IMR-90 (cell line): ENCODE measurements at regions not wholly inside any gene's neighbourhood (a gene's known extent, or its start where the extent isn't known, plus 50 kb on each side); places are given as distances from the start of the nearest gene placed in this dataset.
"Not testable (repeated sequence)": the region's sequence is repeated elsewhere in the genome, so short reads cannot be mapped to it uniquely, and the experiment has no call there.

ENCODE experiments used
- ATAC-seq: fragments of 200-7000 bp; cut with Tn5 transposase; 2 replicates; pipeline ENCODE4 v1.9.1; 2020; ENCODE audit warnings: low read depth, mild to moderate bottlenecking, moderate library complexity
- BruUV-seq: library from RNA; stranded (reverse); fragments of 400-500 nt; replicated peaks from 2 replicates; lab custom pipeline; 2021; lab: Mats Ljungman, UMichigan
- CTCF ChIA-PET: fragments of 300-600 bp; formaldehyde crosslinking; extraction: SDS; loops from one replicate; lab custom pipeline; 2021; ENCODE audit warnings: antibody characterized with exemption; lab: Yijun Ruan, JAX
- POLR2A ChIA-PET: fragments of 300-600 bp; sonication (Branson Sonifier 250); formaldehyde crosslinking; loops from one replicate; lab custom pipeline; 2022; ENCODE audit warnings: antibody characterized with exemption; ENCODE audit not compliant: unreplicated experiment; lab: Charles Lee
- DNase-seq: peaks from one replicate; pipeline ENCODE4 v3.0.0; 2013
- H2AFZ ChIP-seq: replicated peaks from 2 replicates; pipeline ENCODE3; 2013; ENCODE audit warnings: low read length, mild to moderate bottlenecking; ENCODE audit not compliant: poor library complexity
- H2AK5ac ChIP-seq: 2 replicates; pipeline ENCODE4 v1.6.1; 2013; ENCODE audit warnings: low read depth, low read length, inconsistent platforms
- H2AK9ac ChIP-seq: replicated peaks from 2 replicates; pipeline ENCODE3; 2013; ENCODE audit warnings: mild to moderate bottlenecking, low read depth, low read length, moderate library complexity; ENCODE audit not compliant: poor library complexity
- H2BK120ac ChIP-seq: 2 replicates; pipeline ENCODE4 v1.6.1; 2013; ENCODE audit warnings: low read depth, low read length, inconsistent platforms
- H2BK15ac ChIP-seq: 3 replicates; pipeline ENCODE4 v1.6.1; 2013; ENCODE audit warnings: low read depth, low read length, inconsistent platforms
- H2BK20ac ChIP-seq: 2 replicates; pipeline ENCODE4 v1.6.1; 2013; ENCODE audit warnings: low read depth, mild to moderate bottlenecking, inconsistent platforms, low read length, moderate library complexity
- H2BK5ac ChIP-seq: 2 replicates; pipeline ENCODE4 v1.6.1; 2013; ENCODE audit warnings: mild to moderate bottlenecking, low read depth, low read length, inconsistent platforms; ENCODE audit not compliant: poor library complexity, severe bottlenecking
- H3K14ac ChIP-seq: replicated peaks from 2 replicates; pipeline ENCODE4 v1.6.1; 2013; ENCODE audit warnings: low read depth, low read length, inconsistent platforms
- H3K18ac ChIP-seq: 2 replicates; pipeline ENCODE4 v1.6.1; 2013; ENCODE audit warnings: low read depth, low read length, control low read depth
- H3K23ac ChIP-seq: 2 replicates; pipeline ENCODE4 v1.6.1; 2013; ENCODE audit warnings: low read depth, low read length, inconsistent platforms
- H3K27ac ChIP-seq: 2 replicates; pipeline ENCODE4 v1.5.1; 2013; ENCODE audit warnings: mild to moderate bottlenecking, control low read depth, low read length; ENCODE audit not compliant: insufficient read depth
- H3K27me3 ChIP-seq: 2 replicates; pipeline ENCODE4 v1.6.1; 2013; ENCODE audit warnings: low read length; ENCODE audit not compliant: control insufficient read depth, insufficient read depth
- H3K36me3 ChIP-seq: 2 replicates; pipeline ENCODE4 v1.6.1; 2013; ENCODE audit warnings: low read length, mixed read lengths; ENCODE audit not compliant: control insufficient read depth, insufficient read depth
- H3K4ac ChIP-seq: 2 replicates; pipeline ENCODE4 v1.6.1; 2013; ENCODE audit warnings: low read depth, low read length, inconsistent platforms
- H3K4me1 ChIP-seq: 2 replicates; pipeline ENCODE4 v1.6.1; 2013; ENCODE audit warnings: low read length, mixed read lengths; ENCODE audit not compliant: control insufficient read depth, insufficient read depth
- H3K4me2 ChIP-seq: 2 replicates; pipeline ENCODE4 v1.6.1; 2013; ENCODE audit warnings: low read depth, mild to moderate bottlenecking, control low read depth, low read length, moderate library complexity
- H3K4me3 ChIP-seq: 2 replicates; pipeline ENCODE4 v1.5.1; 2013; ENCODE audit warnings: low read depth, mild to moderate bottlenecking, control low read depth, low read length, moderate library complexity; ENCODE audit not compliant: insufficient read depth
- H3K56ac ChIP-seq: 2 replicates; pipeline ENCODE4 v1.6.1; 2013; ENCODE audit warnings: low read length, inconsistent platforms; ENCODE audit not compliant: insufficient read depth; ENCODE audit errors: extremely low read depth
- H3K79me1 ChIP-seq, 2 experiments: 2 replicates each; pipeline ENCODE4 v1.6.1; 2013; ENCODE audit warnings: low read length in 2 of 2, inconsistent platforms in 1 of 2, low read depth in 1 of 2
- H3K9ac ChIP-seq: 2 replicates; pipeline ENCODE4 v1.6.1; 2013; ENCODE audit warnings: low read depth, low read length, control low read depth
- H3K9me1 ChIP-seq: 2 replicates; pipeline ENCODE4 v1.6.1; 2013; ENCODE audit warnings: low read length, inconsistent platforms; ENCODE audit not compliant: insufficient read depth
- H3K9me3 ChIP-seq: 2 replicates; pipeline ENCODE4 v1.6.1; 2013; ENCODE audit warnings: low read length; ENCODE audit not compliant: control insufficient read depth, insufficient read depth
- H4K20me1 ChIP-seq: 2 replicates; pipeline ENCODE4 v1.6.1; 2013; ENCODE audit warnings: low read length, inconsistent platforms; ENCODE audit not compliant: insufficient read depth
- H4K5ac ChIP-seq: 2 replicates; pipeline ENCODE4 v1.6.1; 2013; ENCODE audit warnings: mild to moderate bottlenecking, low read depth, low read length, control low read depth
- H4K8ac ChIP-seq, 2 experiments: 2 replicates each; pipeline ENCODE4 v1.6.1; 2013; ENCODE audit warnings: low read depth in 2 of 2, low read length in 2 of 2, control low read depth in 1 of 2, inconsistent platforms in 1 of 2
- H4K91ac ChIP-seq: 2 replicates; pipeline ENCODE4 v1.6.1; 2013; ENCODE audit warnings: low read depth, low read length, inconsistent platforms; ENCODE audit not compliant: insufficient read depth
- WGBS, 2 experiments: methylation state at CpG; one replicate each; pipeline versions ENCODE4 v1.1.5 to v1.1.7; 2013; ENCODE audit warnings: missing lambda C conversion rate in 2 of 2; ENCODE audit not compliant: insufficient read length in 1 of 2; ENCODE audit errors: extremely low coverage in 2 of 2; 5-methylcytosine and 5-hydroxymethylcytosine counted together
- dilution Hi-C: fragments of 300-500 bp; cut with HindIII; formaldehyde crosslinking; loops from one replicate; pipeline ENCODE4 v1.14.3; 2018; ENCODE audit warnings: low sequenced_read_pairs; ENCODE audit not compliant: unreplicated experiment
- in situ Hi-C: fragments of 300-500 bp; cut with MboI; formaldehyde crosslinking; loops from 3 replicates; pipeline ENCODE4 v1.14.3; 2019; ENCODE audit warnings: low sequenced_read_pairs, inconsistent platforms, mixed read lengths
- intact Hi-C: fragments of 100-400 bp; cut with micrococcal nuclease; formaldehyde crosslinking; loops from 2 replicates; pipeline ENCODE4 v1.10.0; 2022

DNA sequence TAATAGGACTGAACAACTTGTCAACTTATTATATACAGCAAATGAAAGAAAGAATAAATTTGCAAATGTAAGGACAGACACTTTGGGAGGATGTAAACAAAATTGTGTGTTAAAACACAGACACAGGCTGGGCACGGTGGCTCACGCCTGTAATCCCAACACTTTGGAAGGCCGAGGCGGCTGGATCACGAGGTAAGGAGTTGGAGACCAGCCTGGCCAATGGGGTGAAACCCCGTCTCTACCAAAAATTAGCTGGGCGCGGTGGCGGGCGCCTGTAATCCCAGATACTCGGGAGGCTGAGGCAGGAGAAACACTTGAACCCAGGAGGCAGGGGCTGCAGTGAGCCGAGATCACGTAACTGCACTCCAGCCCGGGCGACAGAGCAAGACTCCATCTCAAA lies 71.4 kb upstream of the IL15 start:
- BruUV-seq, H2BK15ac ChIP-seq, H2BK120ac ChIP-seq, H2BK20ac ChIP-seq, intact Hi-C loops, H3K9ac ChIP-seq, H3K27ac ChIP-seq, H3K18ac ChIP-seq, CTCF ChIA-PET, dilution Hi-C loops, H3K4me1 ChIP-seq, in situ Hi-C loops, H3K4me3 ChIP-seq, H2AK5ac ChIP-seq, DNase-seq, H3K23ac ChIP-seq, ATAC-seq, H3K14ac ChIP-seq, H3K56ac ChIP-seq, H3K27me3 ChIP-seq, H3K4ac ChIP-seq, H3K36me3 ChIP-seq, H2AK9ac ChIP-seq, H2AFZ ChIP-seq, H3K9me3 ChIP-seq, H3K4me2 ChIP-seq, H4K8ac ChIP-seq, H4K5ac ChIP-seq, H3K9me1 ChIP-seq, H4K91ac ChIP-seq, H3K79me1 ChIP-seq, H4K20me1 ChIP-seq, H2BK5ac ChIP-seq: not testable (repeated sequence)
- WGBS, 2 experiments, result 98% methylated on average over 7 of the region's 15 CpGs; no CpG with 5 or more reads in 1 of the 2 experiments
- POLR2A ChIA-PET, result interaction anchor here (0.6 kb wide), 1 partner anchor 121 kb away, joined by 3 read pairs; no protein-coding TSS in a partner anchor
